22Rv1 (cell line): ENCODE measurements at regions not wholly inside any gene's neighbourhood (a gene's known extent, or its start where the extent isn't known, plus 50 kb on each side); places are given as distances from the start of the nearest gene placed in this dataset.

Source experiments
- H3K27ac ChIP-seq: fragments of 450-650 bp; 2 replicates; pipeline ENCODE4 v1.5.1; 2017
- ZFX ChIP-seq: fragments of 450-650 bp; IDR thresholded peaks from 2 replicates; pipeline ENCODE4 v1.6.1; 2017; ENCODE audit warnings: antibody characterized with exemption, borderline replicate concordance
- TF ChIP-seq, protein P1 (sequence below): fragments of 450-650 bp; IDR thresholded peaks from 2 replicates; pipeline ENCODE4 v1.5.1; 2017; ENCODE audit warnings: mild to moderate bottlenecking

DNA sequence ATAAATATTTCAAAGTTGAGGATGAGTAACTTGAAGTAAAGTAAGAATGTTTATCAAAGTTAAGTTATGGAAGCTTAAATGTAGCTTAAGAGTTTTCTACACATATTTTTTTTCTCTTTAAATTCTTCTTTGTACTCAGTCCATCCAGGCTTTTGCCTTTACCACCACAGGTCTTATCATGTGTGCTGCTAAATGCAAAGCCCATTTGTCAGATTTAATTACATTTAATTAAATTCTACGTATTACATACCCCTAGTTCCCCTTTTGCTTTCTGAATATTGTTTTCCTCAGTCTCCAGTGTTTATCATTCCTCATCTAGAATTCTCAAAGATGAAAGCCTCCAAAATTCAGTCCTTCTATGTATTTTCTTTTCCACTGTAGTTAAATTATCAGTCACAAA, 1841.9 kb downstream of the EFNA5 start:
- H3K27ac ChIP-seq = no peak overlapping the region
- no peak for TF ChIP-seq ZFX
- TF ChIP-seq, protein P1, sequence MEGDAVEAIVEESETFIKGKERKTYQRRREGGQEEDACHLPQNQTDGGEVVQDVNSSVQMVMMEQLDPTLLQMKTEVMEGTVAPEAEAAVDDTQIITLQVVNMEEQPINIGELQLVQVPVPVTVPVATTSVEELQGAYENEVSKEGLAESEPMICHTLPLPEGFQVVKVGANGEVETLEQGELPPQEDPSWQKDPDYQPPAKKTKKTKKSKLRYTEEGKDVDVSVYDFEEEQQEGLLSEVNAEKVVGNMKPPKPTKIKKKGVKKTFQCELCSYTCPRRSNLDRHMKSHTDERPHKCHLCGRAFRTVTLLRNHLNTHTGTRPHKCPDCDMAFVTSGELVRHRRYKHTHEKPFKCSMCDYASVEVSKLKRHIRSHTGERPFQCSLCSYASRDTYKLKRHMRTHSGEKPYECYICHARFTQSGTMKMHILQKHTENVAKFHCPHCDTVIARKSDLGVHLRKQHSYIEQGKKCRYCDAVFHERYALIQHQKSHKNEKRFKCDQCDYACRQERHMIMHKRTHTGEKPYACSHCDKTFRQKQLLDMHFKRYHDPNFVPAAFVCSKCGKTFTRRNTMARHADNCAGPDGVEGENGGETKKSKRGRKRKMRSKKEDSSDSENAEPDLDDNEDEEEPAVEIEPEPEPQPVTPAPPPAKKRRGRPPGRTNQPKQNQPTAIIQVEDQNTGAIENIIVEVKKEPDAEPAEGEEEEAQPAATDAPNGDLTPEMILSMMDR = no peak

DNA sequence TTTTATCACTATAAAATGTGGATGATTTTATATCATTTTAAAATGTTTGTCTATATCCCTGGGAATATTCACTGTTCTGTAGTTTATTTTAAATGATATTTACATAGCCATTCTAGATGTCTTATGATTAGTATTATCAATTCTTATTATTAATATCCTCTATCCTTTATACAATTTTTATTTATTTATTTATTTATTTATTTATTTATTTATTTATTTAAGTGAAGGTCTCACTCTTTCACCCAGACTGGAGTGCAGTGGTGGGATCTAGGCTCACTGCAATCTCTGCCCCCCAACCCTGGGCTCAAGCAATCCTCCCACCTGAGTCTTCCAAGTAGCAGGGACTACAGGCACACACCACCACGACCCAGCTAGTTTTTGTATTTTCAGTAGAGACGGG, 1848.9 kb downstream of the EFNA5 start:
- no peak overlapping the region for H3K27ac ChIP-seq
- no peak for TF ChIP-seq ZFX
- TF ChIP-seq, protein P1 = no peak

DNA sequence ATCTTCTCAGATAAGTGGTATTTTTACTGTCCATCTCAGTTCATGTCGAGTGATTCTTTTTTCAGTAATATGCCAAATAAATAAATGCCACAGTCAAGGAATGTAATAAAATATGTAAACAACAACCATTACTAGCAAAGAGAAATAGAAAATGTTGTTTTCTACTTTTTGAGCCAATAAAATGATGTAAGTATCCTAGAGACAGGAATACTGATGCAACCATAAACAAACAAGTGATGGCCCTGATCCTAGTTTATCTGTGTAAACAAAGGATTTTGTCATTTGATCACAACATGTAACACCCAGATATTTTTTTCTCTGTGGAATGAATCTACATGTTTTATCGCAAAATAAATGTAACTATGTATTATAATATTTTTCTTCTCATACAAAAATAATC, 1852.8 kb downstream of the EFNA5 start:
- H3K27ac ChIP-seq = no peak overlapping the region
- TF ChIP-seq ZFX = no peak
- TF ChIP-seq, protein P1 = no peak

DNA sequence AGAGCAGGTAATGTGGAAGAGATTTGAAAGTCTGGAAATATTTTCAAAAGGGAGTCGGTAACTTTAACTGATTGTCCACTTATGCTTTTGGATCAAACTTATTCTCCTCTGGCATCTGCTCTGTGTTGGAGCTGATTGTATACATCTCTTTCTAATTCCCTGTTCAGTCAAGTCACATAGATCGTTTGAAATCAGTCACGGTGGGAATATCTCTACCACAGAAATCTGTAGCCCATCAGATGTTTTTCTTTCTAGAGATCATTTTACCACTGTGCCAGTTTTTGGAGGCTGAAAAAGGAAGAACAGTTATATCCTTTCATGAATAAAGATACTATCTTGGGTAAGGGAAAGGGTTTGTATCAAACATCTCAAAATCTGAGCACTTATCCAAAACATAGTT, 1853.3 kb downstream of the EFNA5 start:
- TF ChIP-seq, protein P1 = no peak
- TF ChIP-seq ZFX = no peak
- H3K27ac ChIP-seq = no peak overlapping the region

DNA sequence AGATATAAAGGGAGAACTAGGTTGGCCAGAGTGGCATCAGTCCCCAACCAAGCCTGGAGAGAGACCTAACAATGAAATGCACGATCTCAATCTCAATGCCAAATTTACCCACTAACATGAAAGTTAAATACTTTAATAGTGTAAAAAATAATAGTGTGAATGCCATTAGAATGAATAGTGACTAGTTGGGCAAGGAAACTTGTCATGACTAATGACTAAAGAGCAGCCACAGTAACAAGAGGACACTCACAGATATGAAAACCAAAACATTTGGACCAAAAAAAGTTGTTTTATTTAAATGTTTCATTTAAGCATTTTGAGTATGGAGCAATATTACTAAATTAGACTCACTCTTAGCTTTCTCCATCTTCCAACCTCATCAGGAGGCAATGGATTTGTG, 1853.8 kb downstream of the EFNA5 start:
- no peak overlapping the region for H3K27ac ChIP-seq
- TF ChIP-seq, protein P1 = no peak
- TF ChIP-seq ZFX = no peak

DNA sequence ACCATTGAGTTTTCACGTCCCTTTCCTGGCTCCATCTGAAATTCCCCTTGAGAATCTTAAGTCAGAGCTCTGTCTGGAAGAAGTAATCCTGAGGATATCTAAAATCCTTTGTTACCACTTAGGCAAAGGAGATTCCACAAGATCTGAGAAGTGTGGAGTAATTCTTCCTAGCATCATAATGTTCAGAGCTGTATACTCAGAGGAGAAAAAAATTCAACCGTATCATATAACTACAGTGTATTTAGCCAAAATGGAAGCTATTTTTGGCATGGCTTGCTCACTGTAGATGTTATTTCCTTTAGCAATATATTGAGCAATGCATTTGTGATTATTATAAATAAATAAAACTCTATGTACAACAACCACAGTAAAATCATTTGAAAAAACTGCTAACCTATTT, 1858.4 kb downstream of the EFNA5 start:
- TF ChIP-seq ZFX = no peak
- TF ChIP-seq, protein P1 = no peak

DNA sequence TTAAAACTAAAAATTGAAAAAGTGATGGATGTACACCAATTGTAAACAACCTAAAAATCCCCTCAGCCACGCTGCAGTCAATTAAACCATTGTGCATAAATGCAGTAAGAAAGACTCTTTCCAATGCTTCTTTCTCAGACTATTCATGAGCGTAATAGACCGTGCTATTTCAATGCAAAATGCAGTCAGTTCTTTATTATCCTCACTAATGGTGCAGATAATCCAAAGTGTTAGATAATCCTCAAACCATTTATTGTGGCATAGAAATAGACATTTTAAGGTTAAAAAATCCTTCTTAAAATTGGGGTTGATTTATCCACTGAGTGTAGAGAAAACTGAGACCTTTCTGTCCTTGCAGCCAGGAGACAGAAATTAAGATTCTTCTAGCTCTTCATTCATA, 1862.8 kb downstream of the EFNA5 start:
- TF ChIP-seq, protein P1 = no peak
- TF ChIP-seq ZFX = no peak
- H3K27ac ChIP-seq = no peak overlapping the region

More for the DNA sequence above, 1858.4 kb downstream of the EFNA5 start:
- H3K27ac ChIP-seq = no peak overlapping the region
